Superior temporal gyrus (tissue), 1 donor: ENCODE measurements at regions not wholly inside any gene's neighbourhood (a gene's known extent, or its start where the extent isn't known, plus 50 kb on each side); places are given as distances from the start of the nearest gene placed in this dataset.
"Not testable (repeated sequence)": the region's sequence is repeated elsewhere in the genome, so short reads cannot be mapped to it uniquely, and the experiment has no call there.

ENCODE experiments used
- DNase-seq: peaks from one replicate; pipeline ENCODE4 v3.0.0-alpha.2; 2016; ENCODE audit errors: extremely low spot score

- DNase-seq, result no peak
These were observed 593.1 kb downstream of the MAT2B start for GRCh38 chr5:164098531-164098930.

- no peak for DNase-seq
These were observed 593.6 kb downstream of the MAT2B start for GRCh38 chr5:164098979-164099378.

GRCh38 chr5:164115420-164115819 is 610.0 kb downstream of the MAT2B start:
- DNase-seq, result no peak

- no peak for DNase-seq
These were observed 614.5 kb downstream of the MAT2B start for GRCh38 chr5:164119806-164120447.

GRCh38 chr5:164127527-164127926 is 622.1 kb downstream of the MAT2B start:
- DNase-seq, result no peak

- DNase-seq, result no peak
These were observed 626.9 kb downstream of the MAT2B start for GRCh38 chr5:164132358-164132757.

GRCh38 chr5:164137095-164137494 is 631.7 kb downstream of the MAT2B start:
- no peak for DNase-seq

- DNase-seq, result no peak
These were observed 634.0 kb downstream of the MAT2B start for GRCh38 chr5:164139423-164139822.

- DNase-seq, result no peak
These were observed 640.0 kb downstream of the MAT2B start for GRCh38 chr5:164145458-164145857.

GRCh38 chr5:164146223-164146622 is 640.8 kb downstream of the MAT2B start:
- DNase-seq, result no peak

- no peak for DNase-seq
These were observed 642.9 kb downstream of the MAT2B start for GRCh38 chr5:164148292-164148691.

GRCh38 chr5:164152539-164152938 is 647.1 kb downstream of the MAT2B start:
- not testable (repeated sequence) for DNase-seq

GRCh38 chr5:164153469-164154172 is 648.2 kb downstream of the MAT2B start:
- no peak for DNase-seq

GRCh38 chr5:164170814-164171213 is 665.4 kb downstream of the MAT2B start:
- DNase-seq, result no peak

- DNase-seq, result no peak
These were observed 669.7 kb downstream of the MAT2B start for GRCh38 chr5:164175083-164175482.

- DNase-seq, result no peak
These were observed 674.0 kb downstream of the MAT2B start for GRCh38 chr5:164179406-164179805.

GRCh38 chr5:164181604-164182003 is 676.2 kb downstream of the MAT2B start:
- DNase-seq, result no peak

GRCh38 chr5:164184158-164184557 is 678.7 kb downstream of the MAT2B start:
- no peak for DNase-seq

- no peak for DNase-seq
These were observed 679.6 kb downstream of the MAT2B start for GRCh38 chr5:164185000-164185399.

- no peak for DNase-seq
These were observed 681.1 kb downstream of the MAT2B start for GRCh38 chr5:164186550-164186949.

GRCh38 chr5:164187785-164188184 is 682.4 kb downstream of the MAT2B start:
- no peak for DNase-seq

GRCh38 chr5:164188733-164189148 is 683.3 kb downstream of the MAT2B start:
- DNase-seq, result no peak

GRCh38 chr5:164191240-164191639 is 685.8 kb downstream of the MAT2B start:
- DNase-seq, result no peak

GRCh38 chr5:164202338-164202737 is 696.9 kb downstream of the MAT2B start:
- no peak for DNase-seq
